Endothelial cell of umbilical vein (primary cell): ENCODE measurements at regions not wholly inside any gene's neighbourhood (a gene's known extent, or its start where the extent isn't known, plus 50 kb on each side); places are given as distances from the start of the nearest gene placed in this dataset.

Experiments
- BruUV-seq: library from RNA; stranded (reverse); fragments of 400-500 nt; replicated peaks from 2 replicates; lab custom pipeline; 2021; lab: Mats Ljungman, UMichigan
- CTCF ChIA-PET: fragments of 300-600, 350-600 bp; sonication (Branson Sonifier 250); formaldehyde crosslinking; loops from one replicate; lab custom pipeline; 2021; ENCODE audit warnings: antibody characterized with exemption, inconsistent platforms; lab: Charles Lee
- POLR2A ChIA-PET: fragments of 300-600, 350-600 bp; sonication (Branson Sonifier 250); formaldehyde crosslinking; loops from one replicate; lab custom pipeline; 2021; ENCODE audit warnings: antibody characterized with exemption, inconsistent platforms; lab: Charles Lee
- DNase-seq: peaks from one replicate; pipeline ENCODE4 v3.0.0-alpha.2; 2011; ENCODE audit warnings: low read depth, low spot score
- FAIRE-seq: peaks from 2 replicates; lab custom pipeline; 2011; peaks lifted over from hg19 to GRCh38; lab: Jason Lieb, UNC
- H2AFZ ChIP-seq: 2 replicates; pipeline ENCODE4 v1.6.0; 2012; ENCODE audit warnings: low read depth, low read length, control low read depth, inconsistent platforms
- H3K27ac ChIP-seq: 2 replicates; pipeline ENCODE4 v1.5.1; 2011; ENCODE audit warnings: low read depth, mild to moderate bottlenecking, control low read depth, low read length, moderate library complexity; ENCODE audit not compliant: insufficient read depth
- H3K27me3 ChIP-seq, 2 experiments: 2 replicates each; pipeline versions ENCODE4 v1.6.0 to v1.6.1; 2011; ENCODE audit warnings: low read length in 2 of 2, mixed read lengths in 1 of 2; ENCODE audit not compliant: control insufficient read depth in 2 of 2, insufficient read depth in 2 of 2
- H3K36me3 ChIP-seq, 2 experiments: 2 replicates in 1 of 2; 3 replicates in 1 of 2; pipeline ENCODE4 v1.5.1; 2011; ENCODE audit warnings: low read length in 2 of 2, mild to moderate bottlenecking in 1 of 2, moderate library complexity in 1 of 2; ENCODE audit not compliant: control insufficient read depth in 2 of 2, insufficient read depth in 2 of 2; ENCODE audit errors: extremely low read depth in 1 of 2
- H3K4me1 ChIP-seq: 3 replicates; pipeline ENCODE4 v1.5.1; 2011; ENCODE audit warnings: mild to moderate bottlenecking, low read length; ENCODE audit not compliant: control insufficient read depth, insufficient read depth; ENCODE audit errors: extremely low read depth
- H3K4me2 ChIP-seq: 2 replicates; pipeline ENCODE4 v1.6.1; 2011; ENCODE audit warnings: low read length, control low read depth, mixed read lengths; ENCODE audit not compliant: insufficient read depth
- H3K4me3 ChIP-seq, 3 experiments: fragments of 200-600 bp in 1 of 3; sonication (generic), shearing (Covaris generic) in 1 of 3; replicated peaks in 1 of 3; 2 replicates each; pipeline ENCODE4 v1.5.1; 2011 to 2016; ENCODE audit warnings: control low read depth in 3 of 3, low read length in 3 of 3, mild to moderate bottlenecking in 2 of 3, inconsistent platforms in 1 of 3, low read depth in 1 of 3, moderate library complexity in 1 of 3; ENCODE audit not compliant: insufficient read depth in 1 of 3
- H3K79me2 ChIP-seq: 2 replicates; pipeline ENCODE4 v1.6.0; 2012; ENCODE audit warnings: low read length, inconsistent platforms; ENCODE audit not compliant: control insufficient read depth, insufficient read depth
- H3K9ac ChIP-seq: replicated peaks from 2 replicates; pipeline ENCODE3; 2011; ENCODE audit warnings: low read length, control low read depth; ENCODE audit not compliant: insufficient read depth; ENCODE audit errors: extremely low read depth
- H3K9me1 ChIP-seq: replicated peaks from 3 replicates; pipeline ENCODE4 v1.6.0; 2011; ENCODE audit warnings: mild to moderate bottlenecking, low read length; ENCODE audit not compliant: control insufficient read depth, insufficient read depth; ENCODE audit errors: extremely low read depth
- H3K9me3 ChIP-seq: replicated peaks from 2 replicates; pipeline ENCODE4 v1.5.1; 2012; ENCODE audit warnings: low read length, inconsistent platforms; ENCODE audit not compliant: control insufficient read depth, insufficient read depth
- H4K20me1 ChIP-seq: replicated peaks from 2 replicates; pipeline ENCODE3; 2011; ENCODE audit warnings: mild to moderate bottlenecking, low read length; ENCODE audit not compliant: control insufficient read depth, insufficient read depth; ENCODE audit errors: extremely low read depth
- CTCF ChIP-seq, 2 donors: IDR thresholded peaks; 1 replicate in 1 of 2; 2 replicates in 1 of 2; pipeline ENCODE4 v1.5.1; 2011; ENCODE audit warnings: low read length in 2 of 2, mild to moderate bottlenecking in 2 of 2, moderate library complexity in 2 of 2, control low read depth in 1 of 2, inconsistent platforms in 1 of 2, low read depth in 1 of 2; ENCODE audit not compliant: insufficient read depth in 1 of 2; ENCODE audit errors: extremely low read depth in 1 of 2
- EZH2 ChIP-seq: IDR thresholded peaks from 2 replicates; pipeline ENCODE4 v1.6.1; 2012; ENCODE audit warnings: borderline replicate concordance, low read depth, mild to moderate bottlenecking, moderate library complexity, low read length, inconsistent platforms; ENCODE audit not compliant: severe bottlenecking
- FOS ChIP-seq: IDR thresholded peaks from 2 replicates; pipeline ENCODE4 v1.6.1; 2011; ENCODE audit warnings: mild to moderate bottlenecking, low read length, moderate library complexity, borderline replicate concordance; ENCODE audit not compliant: insufficient read depth
- GATA2 ChIP-seq: IDR thresholded peaks from 2 replicates; pipeline ENCODE4 v1.7.0; 2011; ENCODE audit warnings: low read depth, mild to moderate bottlenecking, moderate library complexity, mixed read lengths, low read length; ENCODE audit not compliant: insufficient read length, insufficient read depth
- JUN ChIP-seq: IDR thresholded peaks from 2 replicates; pipeline ENCODE4 v1.6.1; 2011; ENCODE audit warnings: borderline replicate concordance, low read depth; ENCODE audit not compliant: insufficient read length, insufficient read depth
- MYC ChIP-seq: IDR thresholded peaks from one replicate; pipeline ENCODE4 v1.6.1; 2011; ENCODE audit warnings: mild to moderate bottlenecking, low read depth, low read length
- POLR2A ChIP-seq: IDR thresholded peaks from 2 replicates; pipeline ENCODE4 v1.6.1; 2012; ENCODE audit warnings: low read depth, mild to moderate bottlenecking, control low read depth, low read length
- POLR2AphosphoS5 ChIP-seq: IDR thresholded peaks from 2 replicates; pipeline ENCODE4 v1.6.1; 2012; ENCODE audit warnings: low read depth, mild to moderate bottlenecking, control low read depth, low read length, moderate library complexity; ENCODE audit not compliant: insufficient read depth
- dilution Hi-C: fragments of 300-500 bp; cut with MboI; formaldehyde crosslinking; loops from one replicate; pipeline ENCODE4 v1.15.0; 2019; ENCODE audit warnings: low sequenced_read_pairs; ENCODE audit not compliant: extremely low pct_ligation_motif_present
- intact Hi-C: fragments of 100-400 bp; cut with micrococcal nuclease; formaldehyde crosslinking; loops from one replicate; pipeline ENCODE4 v1.10.0; 2022
- TF ChIP-seq, protein P1 (sequence below): IDR thresholded peaks from 2 replicates; pipeline ENCODE4 v1.6.1; 2011; ENCODE audit not compliant: insufficient read depth, insufficient read length

- Histone ChIP-seq H3K4me2 (no peak overlapping the region), H3K4me1 (no peaks in the 10 kb centered on the region), H2AFZ (no peak overlapping the region), H4K20me1 (no peaks in the 10 kb centered on the region), H3K27ac (no peak overlapping the region), H3K9ac (no peak overlapping the region), H3K4me3 (no peak overlapping the region), H3K36me3 (no peaks in the 10 kb centered on the region), H3K27me3 (no peaks in the 10 kb centered on the region), H3K79me2 (no peaks in the 10 kb centered on the region), H3K9me1 (no peaks in the 10 kb centered on the region), H3K9me3 (no peaks in the 10 kb centered on the region)
- FAIRE-seq = no peak
- intact Hi-C loops (no loop called here), dilution Hi-C loops (no loop called here)
- ChIA-PET POLR2A (no interaction called here), CTCF (no interaction called here)
- no peak for DNase-seq
- no TSS peak for BruUV-seq
- TF ChIP-seq CTCF (IDR thresholded peaks at IDR 0.05; ENCODE audit: extremely low read depth in 1 of 2, insufficient read depth in 1 of 2, low read depth in 1 of 2, low read length in 2 of 2) (no peak), JUN (no peak), POLR2AphosphoS5 (no peak), EZH2 (no peak), FOS (no peak), POLR2A (no peak), MYC (no peak), GATA2 (no peak)
- TF ChIP-seq, protein P1, sequence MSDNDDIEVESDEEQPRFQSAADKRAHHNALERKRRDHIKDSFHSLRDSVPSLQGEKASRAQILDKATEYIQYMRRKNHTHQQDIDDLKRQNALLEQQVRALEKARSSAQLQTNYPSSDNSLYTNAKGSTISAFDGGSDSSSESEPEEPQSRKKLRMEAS = no peak
Observed at GRCh38 chr3:42336103-42336502, 70.1 kb upstream of the CCK start.
